GM20000 (cell line): ENCODE measurements at regions not wholly inside any gene's neighbourhood (a gene's known extent, or its start where the extent isn't known, plus 50 kb on each side); places are given as distances from the start of the nearest gene placed in this dataset.

Experiments used
- DNase-seq: peaks from one replicate; pipeline ENCODE4 v3.0.0; 2012; ENCODE audit warnings: low spot score
- CTCF ChIP-seq: IDR thresholded peaks from 2 replicates; pipeline ENCODE4 v1.5.1; 2012; ENCODE audit warnings: mild to moderate bottlenecking, control low read depth; ENCODE audit errors: extremely low read depth, missing control alignments

GRCh38 chr3:67198374-67198773, 200.3 kb downstream of the KBTBD8 start:
- TF ChIP-seq CTCF: no peak

GRCh38 chr3:67200618-67201017, 202.5 kb downstream of the KBTBD8 start:
- DNase-seq: no peak

More at GRCh38 chr3:67198374-67198773, 200.3 kb downstream of the KBTBD8 start:
- DNase-seq: no peak

GRCh38 chr3:67201026-67201425, 202.9 kb downstream of the KBTBD8 start:
- TF ChIP-seq CTCF: no peak
- DNase-seq: no peak

More at GRCh38 chr3:67200618-67201017, 202.5 kb downstream of the KBTBD8 start:
- TF ChIP-seq CTCF: no peak

GRCh38 chr3:67202053-67202452, 203.9 kb downstream of the KBTBD8 start:
- DNase-seq: no peak
- TF ChIP-seq CTCF: no peak

- no peak for DNase-seq
- TF ChIP-seq CTCF: no peak
Observed at GRCh38 chr3:67204951-67205350, 206.8 kb downstream of the KBTBD8 start.

- TF ChIP-seq CTCF: no peak
- DNase-seq: no peak
Observed at GRCh38 chr3:67215690-67216089, 217.6 kb downstream of the KBTBD8 start.

GRCh38 chr3:67227030-67227429, 228.9 kb downstream of the KBTBD8 start:
- TF ChIP-seq CTCF: no peak
- DNase-seq: no peak
